IgD-negative memory B cell (primary cell): ENCODE measurements at regions not wholly inside any gene's neighbourhood (a gene's known extent, or its start where the extent isn't known, plus 50 kb on each side); places are given as distances from the start of the nearest gene placed in this dataset.
"Not testable (repeated sequence)": the region's sequence is repeated elsewhere in the genome, so short reads cannot be mapped to it uniquely, and the experiment has no call there.

ENCODE experiments used
- H3K27ac Mint-ChIP-seq, 3 donors: one replicate each; pipeline ENCODE4 v1.8.0; 2020 to 2022; ENCODE audit warnings: mild to moderate bottlenecking in 3 of 3, mixed read lengths in 3 of 3, moderate library complexity in 1 of 3
- H3K27me3 Mint-ChIP-seq: one replicate; pipeline ENCODE4 v1.8.0; 2021; ENCODE audit warnings: mixed read lengths
- H3K36me3 Mint-ChIP-seq: one replicate; pipeline ENCODE4 v1.8.0; 2020; ENCODE audit warnings: mild to moderate bottlenecking, mixed read lengths
- H3K4me1 Mint-ChIP-seq, 3 donors: one replicate each; pipeline ENCODE4 v1.8.0; 2020 to 2022; ENCODE audit warnings: mixed read lengths in 3 of 3, mild to moderate bottlenecking in 1 of 3
- H3K4me3 Mint-ChIP-seq, 4 donors: one replicate each; pipeline ENCODE4 v1.8.0; 2020 to 2022; ENCODE audit warnings: mild to moderate bottlenecking in 4 of 4, mixed read lengths in 4 of 4, moderate library complexity in 3 of 4
- H3K9me3 Mint-ChIP-seq, 3 donors: one replicate each; pipeline ENCODE4 v1.8.0; 2020 to 2021; ENCODE audit warnings: mixed read lengths in 3 of 3, mild to moderate bottlenecking in 1 of 3

DNA sequence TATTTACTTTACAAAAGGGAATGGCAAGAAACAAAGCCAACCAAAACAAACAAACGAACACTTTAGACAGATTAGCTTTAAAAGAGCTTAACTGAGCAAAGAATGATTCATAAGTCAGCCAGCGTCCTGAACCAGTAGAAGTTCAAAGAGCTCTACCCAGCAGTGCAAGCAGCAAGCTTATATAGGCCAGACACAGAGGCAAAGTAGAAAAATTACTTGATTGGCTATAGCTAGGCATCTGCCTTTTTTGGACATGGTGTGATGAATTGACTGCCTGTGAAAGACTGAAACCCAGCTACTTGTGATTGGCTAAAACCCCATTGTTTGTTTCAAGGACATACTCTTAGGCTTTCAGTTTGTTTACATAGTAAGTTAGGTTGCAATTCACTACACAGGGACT lies 2120.0 kb upstream of the RAG2 start:
- Mint-ChIP-seq H3K36me3 (no peaks in the 10 kb centered on the region), H3K27me3 (no peaks in the 10 kb centered on the region), H3K9me3 (peaks cover 0 to 17% (median 4%) of the 10 kb centered on the region in 3 donors), H3K27ac (no peak overlapping the region), H3K4me3 (no peak overlapping the region), H3K4me1 (no peaks in the 10 kb centered on the region)

DNA sequence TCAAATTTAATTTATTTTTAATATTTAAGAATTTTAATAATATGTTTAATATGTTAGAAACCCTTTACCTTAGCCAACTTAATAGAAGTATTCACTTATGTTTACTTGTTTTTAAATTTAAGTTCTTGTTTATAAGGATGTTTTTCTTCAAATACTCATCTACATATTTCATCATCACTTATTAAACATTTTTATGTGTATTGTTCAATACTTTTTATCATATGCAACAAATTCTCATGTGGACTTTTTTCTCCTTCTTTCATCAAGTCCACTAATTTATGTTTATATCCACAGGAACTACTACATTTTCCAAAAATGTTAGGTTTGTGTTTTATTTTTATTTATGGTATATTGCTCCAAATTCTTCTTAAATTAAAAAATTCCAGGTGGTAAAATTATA lies 2113.1 kb upstream of the RAG2 start:
- Mint-ChIP-seq H3K4me3 (no peak overlapping the region), H3K27ac (no peak overlapping the region), H3K9me3 (peaks cover 0 to 15% (median 4%) of the 10 kb centered on the region in 3 donors), H3K36me3 (no peaks in the 10 kb centered on the region), H3K4me1 (peaks cover 0 to 2% (median 0%) of the 10 kb centered on the region in 3 donors), H3K27me3 (no peaks in the 10 kb centered on the region)

DNA sequence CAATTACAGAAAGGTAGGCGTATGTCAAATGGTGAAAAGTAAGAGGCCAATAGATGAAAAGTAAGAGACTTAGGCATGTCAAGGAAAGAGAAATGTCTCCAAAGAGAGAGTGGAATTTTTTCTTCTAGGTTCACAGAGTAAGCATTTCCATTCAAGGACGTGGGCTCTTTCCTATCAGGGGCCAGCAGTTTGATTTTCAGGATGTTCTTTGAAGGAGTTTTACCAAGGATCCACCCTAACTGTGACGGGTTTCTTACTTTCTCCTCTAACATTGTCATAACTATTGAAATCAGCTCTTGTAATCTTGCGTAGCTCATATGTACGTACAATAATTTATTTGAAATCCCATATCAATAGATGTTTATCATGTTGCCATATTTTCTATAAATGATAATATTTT lies 2112.2 kb upstream of the RAG2 start:
- Mint-ChIP-seq H3K4me3 (no peak overlapping the region), H3K27me3 (no peaks in the 10 kb centered on the region), H3K9me3 (peaks cover 0 to 15% (median 4%) of the 10 kb centered on the region in 3 donors), H3K27ac (no peak overlapping the region), H3K36me3 (no peaks in the 10 kb centered on the region), H3K4me1 (peaks cover 0 to 2% (median 0%) of the 10 kb centered on the region in 3 donors)

DNA sequence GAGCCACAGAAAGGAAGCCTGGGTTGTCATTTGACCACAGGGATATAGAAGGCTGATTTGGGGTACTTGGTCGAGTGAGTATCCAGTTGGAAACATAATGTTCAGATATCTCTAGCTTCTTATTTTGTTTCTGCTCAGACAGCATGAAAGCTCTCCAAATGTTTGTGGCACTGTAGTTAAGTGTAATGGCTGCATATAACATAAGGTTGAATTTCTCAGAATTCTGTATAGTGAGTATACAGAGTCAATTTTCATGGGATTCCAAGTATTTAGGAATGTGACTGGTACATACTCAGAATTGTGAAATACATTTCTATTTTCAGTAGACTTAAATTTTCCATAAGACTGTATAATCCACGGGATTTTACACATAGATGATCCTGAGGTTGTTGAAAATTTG lies 2102.1 kb upstream of the RAG2 start:
- H3K9me3 Mint-ChIP-seq = peaks cover 0 to 19% (median 2%) of the 10 kb centered on the region in 3 donors
- no peak overlapping the region for H3K27ac Mint-ChIP-seq
- no peaks in the 10 kb centered on the region for H3K27me3 Mint-ChIP-seq
- H3K4me1 Mint-ChIP-seq = no peaks in the 10 kb centered on the region
- H3K36me3 Mint-ChIP-seq = no peaks in the 10 kb centered on the region
- H3K4me3 Mint-ChIP-seq = no peak overlapping the region

DNA sequence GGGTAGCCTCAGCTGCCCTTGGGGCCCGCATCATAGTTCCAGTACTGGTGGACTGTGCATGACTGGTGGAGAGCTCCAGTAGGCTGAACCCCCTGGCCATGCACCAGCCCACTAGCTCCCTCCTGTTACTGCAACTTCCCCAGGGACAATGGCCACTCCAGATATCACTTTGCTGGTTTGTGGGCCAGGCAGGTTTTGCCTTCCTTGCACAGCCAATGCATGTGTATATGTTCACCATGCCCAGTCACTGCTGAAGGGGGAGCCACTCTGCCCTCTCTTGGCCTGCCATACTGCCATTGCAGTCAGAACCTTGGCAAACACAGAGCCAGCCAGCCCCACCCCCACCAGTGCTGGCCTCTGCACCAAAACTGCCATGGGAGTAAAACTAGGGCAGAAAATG lies 2095.3 kb upstream of the RAG2 start:
- H3K36me3 Mint-ChIP-seq = no peaks in the 10 kb centered on the region
- peaks cover 0 to 8% (median 2%) of the 10 kb centered on the region in 3 donors for H3K9me3 Mint-ChIP-seq
- H3K27me3 Mint-ChIP-seq = no peaks in the 10 kb centered on the region
- H3K4me3 Mint-ChIP-seq = no peak overlapping the region
- H3K4me1 Mint-ChIP-seq = no peaks in the 10 kb centered on the region
- no peak overlapping the region for H3K27ac Mint-ChIP-seq

DNA sequence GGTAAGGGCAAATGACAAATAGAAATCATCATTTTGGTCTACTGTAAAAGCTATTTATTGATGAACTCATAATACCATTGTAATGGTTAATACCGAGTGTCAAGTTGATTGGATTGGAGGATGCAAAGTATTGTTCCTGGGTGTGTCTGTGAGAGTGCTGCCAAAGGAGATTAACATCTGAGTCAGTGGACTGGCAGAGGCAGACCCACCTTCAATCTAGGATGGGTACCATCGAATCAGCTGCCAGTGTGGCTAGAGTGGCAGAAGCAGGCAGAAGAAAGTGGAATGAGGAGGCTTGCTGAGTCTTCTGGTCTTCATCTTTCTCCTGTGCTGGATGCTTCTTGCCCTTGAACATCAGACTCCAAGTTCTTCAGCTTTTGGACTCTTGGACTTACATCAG lies 2092.2 kb upstream of the RAG2 start:
- not testable (repeated sequence) for H3K4me3 Mint-ChIP-seq, H3K4me1 Mint-ChIP-seq, H3K36me3 Mint-ChIP-seq, H3K27ac Mint-ChIP-seq, H3K9me3 Mint-ChIP-seq, H3K27me3 Mint-ChIP-seq

DNA sequence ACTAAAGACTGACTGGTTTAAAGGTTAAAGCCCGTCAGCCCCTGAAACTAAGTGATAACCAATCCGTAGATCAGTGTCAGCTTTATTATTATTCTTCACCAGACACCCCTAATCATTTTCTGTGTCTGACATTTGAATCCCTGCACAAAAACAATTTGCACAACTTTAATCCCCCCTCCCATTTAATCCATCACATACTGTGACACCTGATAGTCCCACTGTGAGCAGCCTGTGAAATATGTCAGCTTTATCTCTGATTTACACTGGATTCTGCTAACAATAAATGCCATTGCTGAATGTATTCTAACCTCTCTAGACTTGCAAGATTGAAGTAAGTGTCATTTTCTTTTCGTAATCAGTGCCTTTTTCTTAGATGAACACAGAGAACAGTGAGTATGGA lies 2089.0 kb upstream of the RAG2 start:
- Mint-ChIP-seq H3K27me3 (no peaks in the 10 kb centered on the region), H3K36me3 (no peaks in the 10 kb centered on the region)

DNA sequence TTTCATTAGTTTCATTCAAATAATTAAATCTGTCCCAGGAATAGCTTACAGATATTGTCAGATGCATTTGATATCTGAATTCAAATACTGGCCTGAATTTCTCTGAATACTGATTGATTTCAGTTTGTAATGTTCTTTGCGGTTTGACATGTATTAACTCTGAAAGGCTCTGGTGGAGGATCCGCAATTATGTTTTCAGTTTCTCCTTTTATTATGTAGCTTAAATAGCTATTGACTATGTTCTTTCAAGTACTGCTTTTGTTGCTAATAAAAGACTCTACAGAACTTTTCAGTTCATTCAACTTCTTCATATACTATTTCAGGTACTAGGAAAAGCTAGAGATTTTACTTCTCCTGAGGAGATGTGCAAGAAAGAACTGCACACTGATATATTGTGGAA lies 2085.4 kb upstream of the RAG2 start:
- Mint-ChIP-seq H3K27me3 (no peaks in the 10 kb centered on the region), H3K4me1 (no peaks in the 10 kb centered on the region), H3K4me3 (no peak overlapping the region), H3K9me3 (peaks cover 0 to 10% (median 4%) of the 10 kb centered on the region in 3 donors), H3K36me3 (no peaks in the 10 kb centered on the region), H3K27ac (no peak overlapping the region)

More for the DNA sequence above, 2089.0 kb upstream of the RAG2 start:
- Mint-ChIP-seq H3K4me1 (no peaks in the 10 kb centered on the region), H3K4me3 (no peak overlapping the region), H3K27ac (no peak overlapping the region), H3K9me3 (peaks cover 0 to 3% (median 2%) of the 10 kb centered on the region in 3 donors)

DNA sequence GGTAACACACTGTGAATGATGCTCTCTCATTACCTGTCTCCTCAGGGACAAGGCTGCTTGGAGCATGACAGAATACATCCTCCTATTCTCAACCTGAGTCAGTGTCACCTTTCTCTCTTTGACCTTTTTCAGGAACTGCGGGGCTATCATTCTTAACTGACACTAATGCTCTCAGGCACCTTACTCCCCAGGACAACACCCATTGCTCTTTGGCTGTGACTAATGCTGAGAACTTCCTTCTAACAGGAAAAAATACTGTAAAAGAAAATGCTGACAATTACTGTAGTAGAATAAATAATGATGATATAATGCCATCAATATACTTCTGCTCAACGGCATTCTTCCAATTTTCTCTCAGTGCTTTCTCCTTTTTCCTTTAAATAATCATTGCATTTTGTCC lies 2082.7 kb upstream of the RAG2 start:
- H3K9me3 Mint-ChIP-seq = peaks cover 0 to 10% (median 4%) of the 10 kb centered on the region in 3 donors
- no peaks in the 10 kb centered on the region for H3K4me1 Mint-ChIP-seq
- no peaks in the 10 kb centered on the region for H3K36me3 Mint-ChIP-seq
- no peak overlapping the region for H3K27ac Mint-ChIP-seq
- H3K4me3 Mint-ChIP-seq = no peak overlapping the region
- no peaks in the 10 kb centered on the region for H3K27me3 Mint-ChIP-seq

DNA sequence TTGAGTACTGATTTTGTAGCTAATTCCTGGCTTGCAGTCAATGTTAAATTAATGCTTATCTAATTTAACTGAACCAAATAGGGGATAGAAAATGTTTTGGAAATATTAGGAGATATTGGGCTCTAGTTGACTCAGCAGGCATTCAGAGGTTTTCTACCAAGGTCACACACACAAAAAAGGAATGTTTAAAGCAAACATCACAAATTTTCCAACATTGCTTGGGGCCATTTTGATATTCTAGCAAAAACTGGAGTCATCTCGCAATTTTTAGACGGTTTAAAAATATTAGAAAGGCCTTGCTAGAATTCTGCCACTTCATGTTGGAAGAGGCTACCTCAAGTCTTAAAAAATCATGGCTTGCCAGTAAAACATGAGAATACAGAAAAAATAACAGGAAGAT lies 2082.1 kb upstream of the RAG2 start:
- H3K27ac Mint-ChIP-seq = no peak overlapping the region
- no peak overlapping the region for H3K4me3 Mint-ChIP-seq
- H3K36me3 Mint-ChIP-seq = no peaks in the 10 kb centered on the region
- H3K27me3 Mint-ChIP-seq = no peaks in the 10 kb centered on the region
- peaks cover 0 to 10% (median 2%) of the 10 kb centered on the region in 3 donors for H3K9me3 Mint-ChIP-seq
- H3K4me1 Mint-ChIP-seq = no peaks in the 10 kb centered on the region

DNA sequence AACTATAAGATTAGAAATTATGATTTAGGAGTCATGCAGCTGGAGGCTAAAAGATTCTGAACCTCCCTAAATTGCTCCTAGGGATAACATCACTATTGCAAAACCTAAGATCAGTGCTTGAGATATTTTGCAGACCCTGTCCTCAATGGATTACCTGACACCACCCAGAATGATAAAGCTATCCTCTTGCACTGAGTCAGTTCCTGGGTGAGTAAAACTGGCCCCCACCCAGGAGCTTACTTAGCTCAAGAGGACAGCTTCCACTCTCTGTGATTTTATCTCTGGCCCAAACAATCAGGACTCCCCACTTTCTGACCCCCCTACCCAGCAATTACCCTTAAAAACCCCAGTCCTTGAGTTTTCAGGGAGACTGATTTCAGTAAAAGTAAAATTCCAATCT lies 2074.4 kb upstream of the RAG2 start:
- Mint-ChIP-seq H3K27me3 (no peaks in the 10 kb centered on the region), H3K27ac (no peak overlapping the region), H3K9me3 (peaks cover 0 to 7% (median 4%) of the 10 kb centered on the region in 3 donors), H3K4me1 (no peaks in the 10 kb centered on the region), H3K36me3 (no peaks in the 10 kb centered on the region), H3K4me3 (no peak overlapping the region)

DNA sequence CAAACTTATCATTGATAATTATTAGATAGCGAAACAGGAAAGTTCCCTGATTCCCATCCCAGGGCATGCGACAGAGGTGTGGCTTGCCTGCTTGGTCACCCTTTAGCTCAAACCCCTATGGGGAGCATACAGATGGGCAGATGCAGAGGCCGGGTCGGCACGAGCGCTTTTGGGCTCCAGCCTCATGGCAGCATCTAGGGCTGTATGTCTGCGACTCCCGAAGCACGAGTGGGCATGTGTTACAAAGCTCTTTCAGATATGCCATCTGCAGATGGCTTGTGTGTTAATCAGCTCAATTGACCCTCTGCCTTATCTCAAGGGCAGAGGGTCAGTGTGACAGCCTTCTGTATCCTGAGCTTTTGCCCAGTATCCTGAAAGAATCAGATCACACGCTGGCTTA lies 2069.3 kb upstream of the RAG2 start:
- H3K36me3 Mint-ChIP-seq = no peaks in the 10 kb centered on the region
- H3K27ac Mint-ChIP-seq = no peak overlapping the region
- peaks cover 3 to 4% (median 3%) of the 10 kb centered on the region in 3 donors for H3K9me3 Mint-ChIP-seq
- H3K4me1 Mint-ChIP-seq = no peaks in the 10 kb centered on the region
- no peak overlapping the region for H3K4me3 Mint-ChIP-seq
- no peaks in the 10 kb centered on the region for H3K27me3 Mint-ChIP-seq

DNA sequence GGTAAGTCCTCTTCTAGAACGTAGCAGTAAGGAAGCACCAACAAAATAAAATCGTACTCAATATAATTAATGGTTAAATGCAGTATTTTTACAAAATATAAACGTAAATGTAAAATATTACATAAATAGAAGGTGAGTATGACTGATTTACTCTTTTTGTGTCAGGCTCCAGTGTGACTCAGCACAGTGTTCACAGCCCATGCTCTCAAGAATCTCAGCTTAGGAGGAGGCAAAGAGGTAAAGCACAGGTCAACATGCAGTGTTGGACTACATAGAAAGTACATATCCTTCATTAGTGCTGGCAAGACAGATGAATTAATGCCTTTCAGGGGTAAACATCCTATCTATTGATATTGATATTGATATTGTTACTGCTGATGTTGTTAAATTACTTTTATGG lies 2050.6 kb upstream of the RAG2 start:
- H3K27me3 Mint-ChIP-seq = no peaks in the 10 kb centered on the region
- no peak overlapping the region for H3K4me3 Mint-ChIP-seq
- H3K9me3 Mint-ChIP-seq = peaks cover 3 to 8% (median 5%) of the 10 kb centered on the region in 3 donors
- no peak overlapping the region for H3K27ac Mint-ChIP-seq
- no peaks in the 10 kb centered on the region for H3K36me3 Mint-ChIP-seq
- H3K4me1 Mint-ChIP-seq = no peaks in the 10 kb centered on the region

DNA sequence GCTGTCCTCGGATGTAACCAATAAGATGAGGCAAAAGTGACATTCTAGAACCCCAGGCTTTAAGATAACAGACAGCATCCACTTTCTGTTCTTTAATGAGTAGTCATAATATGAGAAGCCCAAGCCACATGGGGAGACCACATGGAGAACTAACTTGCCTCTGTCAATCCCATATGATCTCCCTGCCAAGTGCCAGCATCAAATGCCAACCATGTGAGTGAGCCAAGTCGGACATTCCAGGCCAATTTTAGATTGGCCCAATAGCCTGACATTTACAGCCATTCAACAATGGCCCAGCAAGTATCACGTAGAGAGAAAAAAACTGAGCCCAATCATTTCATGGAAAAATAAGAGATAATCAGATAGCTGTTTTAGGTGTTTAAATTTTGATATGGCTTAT lies 2048.3 kb upstream of the RAG2 start:
- Mint-ChIP-seq H3K4me1 (no peaks in the 10 kb centered on the region), H3K36me3 (no peaks in the 10 kb centered on the region), H3K27ac (no peak overlapping the region), H3K9me3 (peaks cover 0 to 3% (median 0%) of the 10 kb centered on the region in 3 donors), H3K4me3 (no peak overlapping the region), H3K27me3 (no peaks in the 10 kb centered on the region)

DNA sequence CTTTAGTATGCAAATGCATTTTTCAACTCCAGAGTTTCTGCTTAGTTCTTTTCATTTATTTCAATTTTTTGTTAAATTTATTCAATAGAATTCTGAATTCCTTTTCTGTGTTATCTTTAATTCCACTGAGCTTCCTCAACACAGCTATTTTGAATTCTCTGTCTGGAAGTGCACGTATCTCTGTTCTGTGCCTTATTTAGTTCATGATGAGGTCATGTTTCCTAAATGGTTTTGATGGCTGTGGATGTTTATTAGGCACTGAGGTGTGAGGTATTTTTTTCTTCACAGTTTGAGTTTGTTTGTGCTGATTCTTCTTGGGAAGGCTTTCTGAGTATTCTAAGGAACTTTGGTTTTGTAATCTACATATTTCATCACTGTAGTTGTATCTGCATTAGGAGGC lies 2042.8 kb upstream of the RAG2 start:
- Mint-ChIP-seq H3K27me3 (no peaks in the 10 kb centered on the region), H3K27ac (no peak overlapping the region), H3K36me3 (no peaks in the 10 kb centered on the region), H3K4me1 (no peaks in the 10 kb centered on the region), H3K4me3 (no peak overlapping the region), H3K9me3 (peaks cover 4 to 23% (median 8%) of the 10 kb centered on the region in 3 donors)

DNA sequence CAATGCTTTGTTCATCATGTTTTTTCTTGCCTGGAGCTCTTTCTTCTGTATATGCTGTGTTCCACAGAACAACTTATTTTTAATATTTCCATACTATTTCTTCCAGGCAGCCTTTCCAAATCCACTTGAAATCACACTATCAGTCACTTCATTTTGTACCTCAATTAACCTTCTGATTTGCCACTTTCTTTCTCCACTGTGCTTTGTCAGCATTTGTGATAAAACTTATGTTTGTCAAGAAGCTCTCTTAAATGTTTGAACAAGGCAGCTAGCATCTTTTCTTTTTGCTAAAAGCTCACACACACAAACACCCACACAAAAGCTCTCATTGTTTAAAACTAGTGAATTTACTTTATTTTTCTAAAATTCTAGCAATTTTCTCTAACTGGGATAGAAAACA lies 2014.7 kb upstream of the RAG2 start:
- Mint-ChIP-seq H3K4me1 (no peaks in the 10 kb centered on the region), H3K36me3 (no peaks in the 10 kb centered on the region), H3K27me3 (no peaks in the 10 kb centered on the region), H3K27ac (no peak overlapping the region), H3K9me3 (peaks cover 2 to 9% (median 5%) of the 10 kb centered on the region in 3 donors), H3K4me3 (no peak overlapping the region)

DNA sequence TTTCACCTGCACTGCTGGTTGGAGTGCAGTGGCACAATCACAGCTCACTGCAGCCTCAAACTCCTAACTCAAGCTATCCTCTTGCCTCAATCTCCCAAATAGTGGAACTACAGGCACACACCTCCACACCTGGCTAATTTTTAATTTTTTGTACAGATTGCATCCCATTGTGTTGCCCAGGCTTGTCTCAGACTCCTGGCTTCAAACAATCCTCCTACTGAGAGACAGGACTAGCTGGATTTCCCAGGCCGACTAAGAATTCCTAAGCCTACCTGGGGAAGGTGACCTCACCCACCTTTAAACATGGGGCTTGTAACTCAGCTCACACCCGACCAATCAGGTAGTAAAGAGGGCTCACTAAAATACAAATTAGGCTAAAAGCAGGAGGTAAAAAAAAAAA lies 2003.3 kb upstream of the RAG2 start:
- not testable (repeated sequence) for H3K4me3 Mint-ChIP-seq

More for the DNA sequence above, 2003.3 kb upstream of the RAG2 start:
- peak overlapping the region in 1 of 3 donors; percentile 42 for H3K27ac Mint-ChIP-seq
- not testable (repeated sequence) for H3K9me3 Mint-ChIP-seq, H3K4me1 Mint-ChIP-seq, H3K36me3 Mint-ChIP-seq, H3K27me3 Mint-ChIP-seq
